GM13976 (cell line): ENCODE measurements at regions not wholly inside any gene's neighbourhood (a gene's known extent, or its start where the extent isn't known, plus 50 kb on each side); places are given as distances from the start of the nearest gene placed in this dataset.

Source experiments
- DNase-seq: peaks from one replicate; pipeline ENCODE4 v3.0.0; 2012; ENCODE audit warnings: low spot score
- in situ Hi-C: fragments of 300-500 bp; cut with MboI; formaldehyde crosslinking; loops from one replicate; pipeline ENCODE4 v1.12.0; 2022; ENCODE audit warnings: low sequenced_read_pairs, mixed read lengths, inconsistent platforms; ENCODE audit not compliant: unreplicated experiment
- TF ChIP-seq, protein P1 (sequence below): IDR thresholded peaks from 2 replicates; pipeline ENCODE4 v1.5.1; 2012; ENCODE audit warnings: borderline replicate concordance, mild to moderate bottlenecking; ENCODE audit not compliant: insufficient read depth; ENCODE audit errors: extremely low read depth, missing control alignments, control extremely low read depth

DNA sequence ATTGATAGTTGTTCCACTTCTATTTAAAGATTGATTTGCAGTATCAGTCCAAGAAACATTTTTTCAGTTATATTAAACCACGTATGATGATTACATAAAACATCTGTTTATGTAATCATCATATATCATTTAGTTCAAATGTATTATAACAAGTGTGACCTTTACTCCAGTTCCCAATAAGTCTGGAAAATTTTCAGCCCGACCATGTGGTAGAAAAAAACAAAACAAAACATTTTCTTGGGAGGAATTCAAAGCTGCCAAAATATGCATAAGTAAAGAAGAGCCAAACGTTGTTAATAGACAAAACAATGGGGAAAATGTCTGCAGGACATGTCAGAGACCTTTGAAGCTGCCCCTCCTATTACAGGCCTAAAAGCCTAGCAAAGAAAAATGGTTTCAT lies 709.1 kb downstream of the FAT4 start:
- no peak for DNase-seq
- in situ Hi-C loops, result no loop called here

DNA sequence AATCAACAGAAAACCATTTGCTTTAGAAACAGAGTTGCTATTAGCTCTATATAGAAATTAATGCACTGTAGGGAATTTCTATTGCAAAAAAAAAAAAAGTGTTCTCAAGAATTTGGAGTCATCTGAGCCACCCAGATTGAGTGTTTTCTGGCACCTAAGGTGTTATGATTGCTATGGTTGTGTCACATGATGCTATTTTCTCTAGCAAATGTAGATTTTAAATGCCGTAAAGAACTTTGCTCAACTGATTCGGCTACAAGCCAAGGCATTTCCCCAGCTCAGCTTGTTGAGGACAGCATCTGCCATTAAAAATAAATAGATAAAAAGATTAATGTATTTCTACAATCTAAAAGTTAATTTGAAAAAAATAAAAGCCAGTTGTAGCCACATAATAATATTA lies 712.8 kb downstream of the FAT4 start:
- no peak for DNase-seq
- in situ Hi-C loops, result no loop called here
- TF ChIP-seq, protein P1, sequence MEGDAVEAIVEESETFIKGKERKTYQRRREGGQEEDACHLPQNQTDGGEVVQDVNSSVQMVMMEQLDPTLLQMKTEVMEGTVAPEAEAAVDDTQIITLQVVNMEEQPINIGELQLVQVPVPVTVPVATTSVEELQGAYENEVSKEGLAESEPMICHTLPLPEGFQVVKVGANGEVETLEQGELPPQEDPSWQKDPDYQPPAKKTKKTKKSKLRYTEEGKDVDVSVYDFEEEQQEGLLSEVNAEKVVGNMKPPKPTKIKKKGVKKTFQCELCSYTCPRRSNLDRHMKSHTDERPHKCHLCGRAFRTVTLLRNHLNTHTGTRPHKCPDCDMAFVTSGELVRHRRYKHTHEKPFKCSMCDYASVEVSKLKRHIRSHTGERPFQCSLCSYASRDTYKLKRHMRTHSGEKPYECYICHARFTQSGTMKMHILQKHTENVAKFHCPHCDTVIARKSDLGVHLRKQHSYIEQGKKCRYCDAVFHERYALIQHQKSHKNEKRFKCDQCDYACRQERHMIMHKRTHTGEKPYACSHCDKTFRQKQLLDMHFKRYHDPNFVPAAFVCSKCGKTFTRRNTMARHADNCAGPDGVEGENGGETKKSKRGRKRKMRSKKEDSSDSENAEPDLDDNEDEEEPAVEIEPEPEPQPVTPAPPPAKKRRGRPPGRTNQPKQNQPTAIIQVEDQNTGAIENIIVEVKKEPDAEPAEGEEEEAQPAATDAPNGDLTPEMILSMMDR, result no peak

More for the DNA sequence above, 709.1 kb downstream of the FAT4 start:
- TF ChIP-seq, protein P1, result no peak

DNA sequence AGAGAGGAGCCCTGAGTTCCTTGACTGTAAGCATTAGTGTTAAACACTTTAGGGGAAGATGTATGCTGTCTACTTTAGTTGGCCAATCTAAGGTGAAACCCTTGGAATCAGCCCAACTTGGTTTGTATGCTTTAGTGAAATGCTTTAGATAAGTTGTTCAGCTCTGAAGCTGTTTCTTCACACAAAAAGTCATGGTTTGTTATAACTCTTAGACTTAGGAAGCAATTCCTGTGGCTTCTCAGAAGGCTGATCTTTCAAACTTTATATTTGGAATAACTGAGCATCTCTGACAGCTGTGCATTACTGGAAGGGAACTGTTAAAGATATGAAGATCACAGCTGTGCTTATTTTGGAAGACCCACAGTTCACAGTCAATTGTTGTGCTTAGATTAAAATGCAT lies 714.1 kb downstream of the FAT4 start:
- no peak for DNase-seq
- in situ Hi-C loops, result no loop called here
- TF ChIP-seq, protein P1, result no peak

DNA sequence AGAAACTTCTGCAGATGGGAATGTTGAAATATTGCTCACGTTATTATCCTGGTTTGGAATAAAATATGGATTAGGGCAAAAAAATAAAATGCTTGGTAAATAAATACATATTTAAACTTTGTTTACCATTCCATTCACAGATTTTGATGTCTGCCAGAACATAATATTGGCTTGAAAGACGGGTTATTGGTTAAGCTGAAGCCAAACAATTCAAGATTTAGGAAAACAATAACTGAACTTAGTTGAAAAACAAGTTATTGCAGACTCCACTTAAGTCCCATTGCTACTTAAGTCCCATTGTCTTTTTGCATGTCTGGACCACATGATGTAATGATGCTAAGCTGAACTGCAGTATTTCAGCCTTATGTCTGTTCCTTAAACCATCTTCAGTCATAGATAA lies 722.5 kb downstream of the FAT4 start:
- no peak for DNase-seq
- in situ Hi-C loops, result no loop called here
- TF ChIP-seq, protein P1, result no peak

DNA sequence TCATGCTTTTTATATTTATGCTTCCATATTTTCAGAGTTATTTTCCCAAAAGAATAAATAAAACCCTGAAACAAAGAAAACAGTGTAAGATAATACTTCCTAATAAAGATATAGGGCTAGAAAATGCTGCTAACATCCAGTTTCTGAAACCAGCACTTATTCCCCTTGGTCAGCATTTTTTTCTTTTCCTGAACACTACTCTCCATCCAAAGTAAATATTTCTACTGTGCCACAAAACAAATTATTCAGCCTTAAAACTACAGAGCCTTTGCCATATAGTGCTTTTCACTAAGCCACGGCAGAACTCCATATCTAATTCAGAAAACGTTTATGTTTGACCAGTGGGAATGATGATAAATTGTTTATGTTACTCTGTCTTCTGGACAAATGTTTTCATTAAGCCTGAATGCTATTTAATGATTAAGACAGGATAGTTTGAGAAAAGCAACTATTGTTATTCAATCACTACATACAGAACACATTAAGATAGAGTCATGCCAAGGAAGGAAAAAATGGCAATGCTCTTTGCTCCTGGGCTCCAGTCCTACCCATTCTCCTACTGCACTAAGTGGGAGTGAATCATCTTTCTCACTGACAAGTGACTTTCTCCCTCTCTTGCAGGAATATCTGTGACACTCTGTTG lies 723.9 kb downstream of the FAT4 start:
- DNase-seq, result no peak
- in situ Hi-C loops, result no loop called here
- TF ChIP-seq, protein P1, result no peak

DNA sequence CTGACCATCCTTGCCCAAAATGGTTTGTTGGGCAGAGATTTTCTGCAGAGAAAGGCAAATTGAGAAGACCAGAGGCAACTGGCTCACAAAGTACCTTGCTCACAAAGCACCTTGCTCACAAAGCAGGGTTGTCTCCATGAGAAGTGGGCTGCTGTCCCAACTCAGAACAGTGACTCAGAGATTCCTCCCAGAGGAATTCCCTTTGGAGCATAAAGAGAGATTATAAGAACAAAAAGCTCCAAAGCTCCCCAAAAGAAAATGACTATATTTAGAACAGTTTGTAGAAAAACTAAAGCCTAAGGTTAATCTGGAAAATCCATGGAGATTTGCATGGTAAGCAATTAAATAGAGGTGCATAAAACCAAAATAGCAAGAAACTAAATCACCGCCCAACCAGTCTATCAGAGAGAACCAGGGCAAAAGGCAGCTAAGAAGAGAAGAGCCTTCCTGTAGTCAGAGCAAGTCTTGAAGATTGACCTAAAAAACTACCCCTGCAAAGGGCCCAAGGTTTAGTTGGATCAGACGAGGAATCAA lies 731.4 kb downstream of the FAT4 start:
- in situ Hi-C loops, result no loop called here
- DNase-seq, result no peak
- TF ChIP-seq, protein P1, result no peak

DNA sequence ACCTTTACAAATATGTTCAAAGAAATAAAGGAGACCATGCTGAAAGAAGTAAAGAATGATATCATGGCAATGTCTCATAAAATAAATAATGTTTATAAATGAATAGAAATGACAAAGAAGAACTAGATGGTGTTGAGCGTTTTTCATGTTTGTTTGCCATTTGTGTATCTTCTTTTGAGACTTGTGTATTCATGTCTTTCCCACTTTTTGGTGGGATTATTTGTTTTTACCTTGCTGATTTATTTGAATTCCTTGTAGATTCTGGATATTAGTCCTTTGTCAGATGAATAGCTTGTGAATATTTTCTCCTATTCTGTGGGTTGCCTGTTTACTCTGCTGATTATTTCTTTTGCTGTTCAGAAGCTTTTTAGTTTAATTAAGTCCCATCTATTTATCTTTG lies 732.4 kb downstream of the FAT4 start:
- TF ChIP-seq, protein P1, result no peak
- in situ Hi-C loops, result no loop called here
- DNase-seq, result no peak
